Glomerular endothelial cell (primary cell): ENCODE measurements at regions not wholly inside any gene's neighbourhood (a gene's known extent, or its start where the extent isn't known, plus 50 kb on each side); places are given as distances from the start of the nearest gene placed in this dataset.
"Not testable (repeated sequence)": the region's sequence is repeated elsewhere in the genome, so short reads cannot be mapped to it uniquely, and the experiment has no call there.

Experiments used
- DNase-seq: peaks from one replicate; pipeline ENCODE4 v3.0.0-alpha.2; 2011; ENCODE audit warnings: low read depth, low spot score; ENCODE audit errors: extremely low read depth

GRCh38 chr22:49010901-49011300 lies 816.8 kb downstream of the BRD1 start:
- DNase-seq = no peak

DNA sequence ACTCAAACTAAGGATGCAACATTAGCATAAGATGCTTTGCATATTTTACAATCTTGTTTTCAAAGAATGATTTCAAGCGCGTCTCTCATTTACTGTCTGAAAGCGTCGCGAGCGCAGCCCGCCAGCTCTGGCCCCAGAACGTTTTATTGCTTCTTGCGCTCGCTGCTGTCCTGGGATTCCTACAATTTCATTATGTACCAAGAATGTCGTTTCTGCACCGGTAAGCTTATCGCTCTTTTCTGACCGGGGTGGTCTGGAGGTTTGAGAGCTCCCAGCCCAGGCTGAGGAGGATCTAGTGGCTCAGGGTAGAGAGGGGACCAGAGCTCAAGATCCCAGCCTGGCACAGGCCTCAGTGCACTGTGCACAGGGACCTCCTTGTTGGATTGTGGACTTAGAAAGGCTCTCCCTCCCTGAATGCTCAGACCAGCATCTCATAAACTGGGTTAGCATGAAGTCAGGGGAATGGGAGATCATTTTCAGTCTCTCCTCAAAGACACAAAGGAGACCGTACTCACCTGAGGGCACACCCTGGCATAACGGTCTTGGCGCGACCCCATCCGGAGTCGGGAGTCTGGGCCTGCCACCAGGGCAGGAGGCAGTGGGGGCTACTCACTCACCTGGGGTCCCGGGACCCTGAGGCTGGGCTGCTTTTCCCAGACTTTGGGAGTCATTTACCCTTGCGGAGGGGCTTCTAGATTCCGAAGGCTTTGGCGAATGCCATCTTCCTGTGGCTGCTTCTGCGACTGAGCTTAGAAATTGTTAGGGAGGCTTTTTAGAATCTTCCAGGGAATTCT lies 817.4 kb downstream of the BRD1 start:
- no peak for DNase-seq

- no peak for DNase-seq
These were observed 818.2 kb downstream of the BRD1 start for GRCh38 chr22:49009359-49010063.

- DNase-seq = no peak
These were observed 818.9 kb downstream of the BRD1 start for GRCh38 chr22:49008682-49009235.

DNA sequence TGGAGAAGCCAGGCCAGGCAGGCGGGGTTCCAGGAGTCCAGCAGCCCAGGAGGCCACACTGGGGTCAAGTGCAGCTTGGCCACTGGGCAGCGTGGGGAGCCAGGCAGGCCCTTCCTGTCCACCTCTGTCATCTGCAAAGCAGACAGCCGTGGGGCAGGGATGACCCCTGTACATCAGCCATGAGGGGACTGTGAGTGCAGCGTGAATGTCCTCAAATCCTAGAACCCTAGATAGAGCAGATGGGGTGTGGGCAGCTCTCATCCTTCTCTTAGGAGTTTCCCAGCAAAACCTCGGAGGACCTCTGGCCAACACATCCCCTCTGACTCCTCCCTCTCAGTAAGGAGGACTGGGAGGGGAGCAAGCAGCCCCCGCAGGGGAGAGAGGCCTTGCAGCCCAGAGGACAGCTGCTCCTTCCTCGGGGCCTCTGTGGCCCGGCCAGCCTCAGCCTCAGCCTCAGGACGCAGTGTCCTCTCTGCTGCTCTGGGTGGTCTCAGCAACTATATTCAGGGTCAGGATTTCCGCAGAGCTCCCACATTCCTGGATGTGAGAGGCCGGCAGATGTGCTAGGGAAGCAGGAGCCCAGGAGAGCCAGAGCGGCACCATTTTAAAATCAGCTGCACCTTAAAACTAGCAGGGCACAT lies 820.5 kb downstream of the BRD1 start:
- no peak for DNase-seq

- no peak for DNase-seq
These were observed 821.3 kb downstream of the BRD1 start for GRCh38 chr22:49006207-49007012.

DNA sequence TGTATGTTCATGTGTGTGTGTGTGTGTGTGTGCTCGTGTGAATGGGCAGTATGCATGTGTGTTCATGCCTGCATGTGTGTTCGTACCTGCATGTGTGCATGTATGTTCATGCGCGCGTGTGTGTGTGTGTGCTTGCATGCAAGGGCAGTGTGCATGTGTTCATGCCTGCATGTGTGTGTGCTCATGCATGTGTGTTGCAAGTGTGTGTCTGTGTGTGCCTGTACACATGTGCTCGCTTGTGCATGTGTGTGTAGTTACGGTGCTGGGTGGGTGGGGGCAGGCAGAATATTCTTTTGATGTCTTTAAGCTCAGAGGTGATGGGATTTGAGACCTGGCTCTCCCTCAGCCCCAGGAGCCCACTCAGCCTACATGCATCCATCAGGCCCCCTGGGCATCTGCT lies 822.1 kb downstream of the BRD1 start:
- DNase-seq = no peak

DNA sequence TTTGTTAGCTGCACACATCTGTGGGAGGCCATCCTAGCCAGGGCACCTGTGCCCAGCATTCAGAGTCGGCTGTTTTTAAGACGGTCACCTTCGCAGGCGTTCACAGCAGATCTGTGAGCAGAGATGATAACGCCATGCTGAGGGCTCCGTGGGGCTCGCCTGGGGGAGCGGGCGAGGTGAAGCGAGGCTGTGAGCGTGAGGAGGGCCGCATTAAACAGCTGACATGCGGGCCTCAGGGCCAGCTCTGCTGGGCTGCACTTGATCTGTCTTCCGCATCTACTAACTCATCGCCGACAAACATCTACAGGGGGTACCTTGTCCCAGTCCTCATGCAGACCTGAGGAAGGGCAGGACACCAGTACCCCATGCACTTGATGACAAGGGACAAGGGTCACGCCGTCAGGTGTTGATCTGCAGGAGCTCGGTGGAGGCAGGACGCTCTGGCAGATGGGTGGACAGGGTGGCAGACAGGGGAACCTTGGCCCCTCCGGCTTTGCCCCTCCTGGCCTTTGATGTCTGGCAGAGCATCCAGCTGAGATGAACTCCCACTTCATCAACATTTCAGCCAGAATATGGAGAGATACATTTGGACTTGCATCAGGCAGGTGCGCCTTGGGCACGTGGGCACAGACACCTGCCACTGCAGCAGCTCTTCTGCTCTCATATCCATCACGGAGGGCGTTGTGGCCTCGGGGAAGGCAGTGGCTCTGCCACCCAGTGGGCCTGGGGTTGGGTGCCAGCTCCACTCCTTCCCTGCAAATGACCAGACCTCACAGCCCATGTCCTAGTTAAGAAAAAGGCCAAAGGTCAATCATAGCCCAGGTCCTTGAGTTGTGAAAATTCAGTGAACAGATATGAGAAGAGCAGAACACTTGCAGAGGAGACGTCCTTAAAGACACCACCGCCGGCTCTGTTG lies 822.9 kb downstream of the BRD1 start:
- no peak for DNase-seq

- not testable (repeated sequence) for DNase-seq
These were observed 830.1 kb downstream of the BRD1 start for GRCh38 chr22:48997605-48998004.

- DNase-seq = no peak
These were observed 834.0 kb downstream of the BRD1 start for GRCh38 chr22:48993655-48994054.

DNA sequence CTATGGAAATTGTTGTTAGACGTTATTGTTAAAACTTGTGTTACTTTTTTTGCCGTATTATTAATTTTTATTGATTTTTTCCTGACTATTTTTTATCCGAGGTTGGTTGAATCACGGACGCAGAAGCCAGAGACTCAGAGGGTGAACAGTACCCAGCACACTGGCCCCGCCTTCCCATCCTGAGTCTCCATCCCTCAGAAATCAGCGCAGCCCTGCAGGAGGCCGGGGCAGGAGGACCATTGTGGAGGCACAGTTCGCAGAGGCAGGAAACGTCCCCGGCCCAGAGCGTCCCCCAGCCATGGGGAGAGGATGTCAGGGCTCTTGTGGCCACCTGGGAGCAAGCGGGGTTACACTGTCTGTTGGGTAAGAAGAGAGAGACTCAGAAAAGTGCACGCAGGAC lies 843.0 kb downstream of the BRD1 start:
- no peak for DNase-seq

- no peak for DNase-seq
These were observed 845.3 kb downstream of the BRD1 start for GRCh38 chr22:48982321-48982905.

DNA sequence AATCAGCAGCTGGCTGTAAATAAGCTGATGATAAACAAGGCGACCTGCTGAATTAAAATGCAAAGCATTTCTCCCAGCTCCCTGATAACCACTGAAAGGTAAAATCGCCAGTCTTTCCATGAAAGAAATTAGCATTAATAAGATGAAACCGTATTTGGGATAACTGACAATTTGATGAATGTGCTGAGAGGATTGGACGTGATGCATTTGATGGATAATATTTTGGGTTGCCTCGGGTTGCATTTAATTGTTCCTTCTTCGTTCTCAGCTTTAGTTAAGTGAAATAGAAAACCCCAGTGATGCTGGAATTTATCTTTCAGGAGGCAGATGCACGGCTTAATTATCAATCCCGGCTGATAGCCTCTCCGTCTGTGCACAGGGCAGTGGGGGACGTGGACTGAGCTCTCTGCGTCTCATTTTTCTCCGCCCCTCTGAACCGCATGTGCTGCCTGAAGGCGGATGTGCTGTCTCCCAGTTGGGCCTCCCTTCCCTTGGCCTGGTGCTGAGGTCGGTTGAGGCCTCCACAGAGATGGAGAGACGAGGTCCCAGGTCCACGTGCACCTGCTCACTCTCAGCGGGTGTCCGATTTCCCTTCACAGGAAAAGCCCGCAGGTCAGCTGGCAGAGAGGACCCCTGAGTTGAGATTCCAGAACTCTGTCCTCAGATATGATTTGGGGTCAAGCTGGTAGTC lies 846.2 kb downstream of the BRD1 start:
- no peak for DNase-seq

DNA sequence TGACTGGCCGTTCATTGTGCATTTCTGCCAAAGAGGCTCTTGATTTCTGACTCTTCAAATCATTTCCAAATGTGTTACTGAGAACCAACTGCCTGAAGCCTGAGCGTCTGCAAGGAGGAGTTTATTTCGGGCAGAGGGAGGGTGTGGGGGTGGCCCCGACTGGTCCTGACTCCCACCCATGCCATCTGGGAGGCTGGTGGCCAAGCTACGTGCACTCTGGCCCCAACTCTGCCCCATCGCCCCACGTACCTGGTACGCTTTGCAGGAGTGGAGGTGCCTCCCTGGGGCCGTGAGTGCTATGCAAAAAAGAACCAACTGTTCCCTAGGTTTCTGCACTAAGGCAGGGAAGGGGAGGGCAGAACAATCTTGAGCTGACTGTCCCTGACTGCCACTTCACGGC lies 846.8 kb downstream of the BRD1 start:
- DNase-seq = no peak

- no peak for DNase-seq
These were observed 847.3 kb downstream of the BRD1 start for GRCh38 chr22:48980409-48980808.

- DNase-seq = no peak
These were observed 848.2 kb downstream of the BRD1 start for GRCh38 chr22:48979482-48979881.

GRCh38 chr22:48976556-48977535 lies 850.8 kb downstream of the BRD1 start:
- DNase-seq = no peak

GRCh38 chr22:48975886-48976285 lies 851.8 kb downstream of the BRD1 start:
- no peak for DNase-seq
